Neural cell (in vitro differentiated cells): ENCODE measurements at regions not wholly inside any gene's neighbourhood (a gene's known extent, or its start where the extent isn't known, plus 50 kb on each side); places are given as distances from the start of the nearest gene placed in this dataset.

Experiments
- EP300 ChIP-seq: fragments of 450-650 bp; conservative IDR thresholded peaks from 2 replicates; pipeline ENCODE4 v1.6.1; 2014; ENCODE audit warnings: antibody characterized with exemption, mild to moderate bottlenecking, moderate library complexity; ENCODE audit not compliant: poor library complexity, severe bottlenecking
- EZH2 ChIP-seq: fragments of 200-600, 300-800 bp; shearing (Covaris generic), sonication (generic); IDR thresholded peaks from 2 replicates; pipeline ENCODE4 v1.6.1; 2014; ENCODE audit warnings: antibody characterized with exemption, low read length, borderline replicate concordance, mild to moderate bottlenecking; ENCODE audit not compliant: insufficient read depth, poor library complexity, severe bottlenecking
- POLR2AphosphoS5 ChIP-seq: IDR thresholded peaks from 2 replicates; pipeline ENCODE4 v1.6.1; 2012
- RAD21 ChIP-seq: fragments of 450-650 bp; conservative IDR thresholded peaks from 2 replicates; pipeline ENCODE4 v1.6.1; 2014; ENCODE audit warnings: antibody characterized with exemption, mild to moderate bottlenecking, moderate library complexity
- SMC3 ChIP-seq: fragments of 450-650 bp; conservative IDR thresholded peaks from 2 replicates; pipeline ENCODE4 v1.6.1; 2014; ENCODE audit warnings: antibody characterized with exemption, mild to moderate bottlenecking, moderate library complexity; ENCODE audit not compliant: poor library complexity
- TAF1 ChIP-seq: IDR thresholded peaks from 2 replicates; pipeline ENCODE4 v1.6.1; 2012; ENCODE audit warnings: low read depth
- TF ChIP-seq, protein P1 (sequence below): fragments of 450-650 bp; IDR thresholded peaks from 2 replicates; pipeline ENCODE4 v1.5.1; 2014; ENCODE audit warnings: antibody characterized with exemption, mild to moderate bottlenecking, moderate library complexity; ENCODE audit not compliant: poor library complexity, severe bottlenecking
- TF ChIP-seq, protein P2 (sequence below): IDR thresholded peaks from 2 replicates; pipeline ENCODE4 v1.6.1; 2012; ENCODE audit warnings: borderline replicate concordance

DNA sequence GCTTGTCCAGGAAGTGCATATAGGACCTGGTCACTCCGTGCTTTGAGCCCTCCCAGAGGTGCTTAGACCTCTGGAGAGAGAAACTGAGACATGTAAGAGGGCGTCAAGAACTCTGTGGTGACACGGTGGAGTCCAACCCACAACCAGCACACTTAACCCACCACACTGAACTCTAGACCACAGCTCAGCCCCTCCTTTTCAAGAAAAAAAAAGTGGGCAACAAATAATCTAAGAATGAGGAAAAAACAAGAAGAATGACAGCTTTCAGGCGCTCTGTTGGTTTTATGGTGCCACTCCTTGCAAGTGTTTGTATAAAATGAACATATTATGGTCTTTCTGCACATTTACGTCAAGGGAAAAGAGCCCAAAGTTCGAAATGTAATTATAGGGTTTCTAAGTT lies 50.2 kb upstream of the SNAPC3 start:
- TF ChIP-seq EZH2 (no peak), SMC3 (no peak), RAD21 (no peak), POLR2AphosphoS5 (no peak), TAF1 (no peak), EP300 (no peak)
- TF ChIP-seq, protein P1, sequence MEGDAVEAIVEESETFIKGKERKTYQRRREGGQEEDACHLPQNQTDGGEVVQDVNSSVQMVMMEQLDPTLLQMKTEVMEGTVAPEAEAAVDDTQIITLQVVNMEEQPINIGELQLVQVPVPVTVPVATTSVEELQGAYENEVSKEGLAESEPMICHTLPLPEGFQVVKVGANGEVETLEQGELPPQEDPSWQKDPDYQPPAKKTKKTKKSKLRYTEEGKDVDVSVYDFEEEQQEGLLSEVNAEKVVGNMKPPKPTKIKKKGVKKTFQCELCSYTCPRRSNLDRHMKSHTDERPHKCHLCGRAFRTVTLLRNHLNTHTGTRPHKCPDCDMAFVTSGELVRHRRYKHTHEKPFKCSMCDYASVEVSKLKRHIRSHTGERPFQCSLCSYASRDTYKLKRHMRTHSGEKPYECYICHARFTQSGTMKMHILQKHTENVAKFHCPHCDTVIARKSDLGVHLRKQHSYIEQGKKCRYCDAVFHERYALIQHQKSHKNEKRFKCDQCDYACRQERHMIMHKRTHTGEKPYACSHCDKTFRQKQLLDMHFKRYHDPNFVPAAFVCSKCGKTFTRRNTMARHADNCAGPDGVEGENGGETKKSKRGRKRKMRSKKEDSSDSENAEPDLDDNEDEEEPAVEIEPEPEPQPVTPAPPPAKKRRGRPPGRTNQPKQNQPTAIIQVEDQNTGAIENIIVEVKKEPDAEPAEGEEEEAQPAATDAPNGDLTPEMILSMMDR: no peak
- TF ChIP-seq, protein P2, sequence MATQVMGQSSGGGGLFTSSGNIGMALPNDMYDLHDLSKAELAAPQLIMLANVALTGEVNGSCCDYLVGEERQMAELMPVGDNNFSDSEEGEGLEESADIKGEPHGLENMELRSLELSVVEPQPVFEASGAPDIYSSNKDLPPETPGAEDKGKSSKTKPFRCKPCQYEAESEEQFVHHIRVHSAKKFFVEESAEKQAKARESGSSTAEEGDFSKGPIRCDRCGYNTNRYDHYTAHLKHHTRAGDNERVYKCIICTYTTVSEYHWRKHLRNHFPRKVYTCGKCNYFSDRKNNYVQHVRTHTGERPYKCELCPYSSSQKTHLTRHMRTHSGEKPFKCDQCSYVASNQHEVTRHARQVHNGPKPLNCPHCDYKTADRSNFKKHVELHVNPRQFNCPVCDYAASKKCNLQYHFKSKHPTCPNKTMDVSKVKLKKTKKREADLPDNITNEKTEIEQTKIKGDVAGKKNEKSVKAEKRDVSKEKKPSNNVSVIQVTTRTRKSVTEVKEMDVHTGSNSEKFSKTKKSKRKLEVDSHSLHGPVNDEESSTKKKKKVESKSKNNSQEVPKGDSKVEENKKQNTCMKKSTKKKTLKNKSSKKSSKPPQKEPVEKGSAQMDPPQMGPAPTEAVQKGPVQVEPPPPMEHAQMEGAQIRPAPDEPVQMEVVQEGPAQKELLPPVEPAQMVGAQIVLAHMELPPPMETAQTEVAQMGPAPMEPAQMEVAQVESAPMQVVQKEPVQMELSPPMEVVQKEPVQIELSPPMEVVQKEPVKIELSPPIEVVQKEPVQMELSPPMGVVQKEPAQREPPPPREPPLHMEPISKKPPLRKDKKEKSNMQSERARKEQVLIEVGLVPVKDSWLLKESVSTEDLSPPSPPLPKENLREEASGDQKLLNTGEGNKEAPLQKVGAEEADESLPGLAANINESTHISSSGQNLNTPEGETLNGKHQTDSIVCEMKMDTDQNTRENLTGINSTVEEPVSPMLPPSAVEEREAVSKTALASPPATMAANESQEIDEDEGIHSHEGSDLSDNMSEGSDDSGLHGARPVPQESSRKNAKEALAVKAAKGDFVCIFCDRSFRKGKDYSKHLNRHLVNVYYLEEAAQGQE: no peak
